ENCODE measurements at regions not wholly inside any gene's neighbourhood (a gene's known extent, or its start where the extent isn't known, plus 50 kb on each side); places are given as distances from the start of the nearest gene placed in this dataset.

- TF ChIP-seq USF2 (CRISPR knock-in tag; IDR thresholded peaks at IDR 0.05), result no peak
- TF ChIP-seq AR (CRISPR knock-in tag; IDR thresholded peaks at IDR 0.05), result no peak
- TF ChIP-seq MXD4 (CRISPR knock-in tag; IDR thresholded peaks at IDR 0.05; ENCODE audit: borderline replicate concordance), result no peak
- TF ChIP-seq E2F5 (CRISPR knock-in tag; IDR thresholded peaks at IDR 0.05), result no peak
- TF ChIP-seq CREM (CRISPR knock-in tag; IDR thresholded peaks at IDR 0.05), result no peak
- no peak for TF ChIP-seq ZNF281 (CRISPR knock-in tag; IDR thresholded peaks at IDR 0.05)
These were observed 552.6 kb upstream of the TBL1XR1 start (continued) for GRCh38 chr3:177749836-177750235.

- ChIA-PET POLR2A (interaction anchor here (0.5 kb wide), 1 partner anchor 137 kb away, joined by 3 read pairs; no protein-coding TSS in a partner anchor), CTCF (no interaction called here)
- H3K4me1 Mint-ChIP-seq, result peaks cover 18% of the 10 kb centered on the region
- TF ChIP-seq SMAD4 (CRISPR knock-in tag; IDR thresholded peaks at IDR 0.05) (no peak), PREB (CRISPR knock-in tag; IDR thresholded peaks at IDR 0.05; ENCODE audit: borderline replicate concordance) (no peak)
- no peaks in the 10 kb centered on the region for H3K9me3 Mint-ChIP-seq
- no peaks in the 10 kb centered on the region for H3K36me3 Mint-ChIP-seq
- DNase-seq (ENCODE audit: low spot score) (no peak), ATAC-seq (no peak)
- no peaks in the 10 kb centered on the region for H3K27me3 Mint-ChIP-seq (ENCODE audit: low read depth)
- no peak overlapping the region for H3K27ac Mint-ChIP-seq
- no peak overlapping the region for H3K4me3 Mint-ChIP-seq
These were observed 553.2 kb upstream of the TBL1XR1 start for GRCh38 chr3:177750436-177750835.

- H3K27ac Mint-ChIP-seq, result no peak overlapping the region; the same call in 1 of the 2 replicates
- H3K36me3 Mint-ChIP-seq, result peaks cover 5% of the 10 kb centered on the region
- DNase-seq (ENCODE audit: low spot score) (no peak), ATAC-seq (no peak)
- TF ChIP-seq ZNF281 (CRISPR knock-in tag; IDR thresholded peaks at IDR 0.05) (no peak), NR1H2 (CRISPR knock-in tag; IDR thresholded peaks at IDR 0.05) (no peak), ZBTB21 (CRISPR knock-in tag; IDR thresholded peaks at IDR 0.05; ENCODE audit: borderline replicate concordance) (no peak)
- H3K27me3 Mint-ChIP-seq (ENCODE audit: low read depth), result no peaks in the 10 kb centered on the region
- no peak overlapping the region for H3K4me3 Mint-ChIP-seq
- POLR2A ChIA-PET, result no interaction called here
- H3K4me1 Mint-ChIP-seq, result peaks cover 15% of the 10 kb centered on the region
- peaks cover 7% of the 10 kb centered on the region for H3K9me3 Mint-ChIP-seq
- CTCF ChIA-PET, result no interaction called here
These were observed 554.5 kb upstream of the TBL1XR1 start for GRCh38 chr3:177751770-177752169.
